Sigmoid colon (tissue), 4 donors: ENCODE measurements at regions not wholly inside any gene's neighbourhood (a gene's known extent, or its start where the extent isn't known, plus 50 kb on each side); places are given as distances from the start of the nearest gene placed in this dataset.

ENCODE experiments used
- CTCF ChIP-seq, 4 experiments: fragments of 450-650 bp in 3 of 4; fragments of 200-600 bp in 1 of 4; IDR thresholded peaks; one replicate each; pipeline ENCODE4 v1.5.1; 2016 to 2019; ENCODE audit warnings: antibody characterized with exemption in 4 of 4, mild to moderate bottlenecking in 3 of 4, moderate library complexity in 2 of 4
- EP300 ChIP-seq, 4 donors: sonication (generic); formaldehyde crosslinking; IDR thresholded peaks; one replicate each; pipeline ENCODE4 v1.6.1; 2017; ENCODE audit warnings: antibody characterized with exemption in 4 of 4
- POLR2A ChIP-seq, 2 donors: fragments of 450-650 bp; IDR thresholded peaks; one replicate each; pipeline ENCODE4 v1.6.1; 2016; ENCODE audit warnings: antibody characterized with exemption in 2 of 2, mild to moderate bottlenecking in 2 of 2, moderate library complexity in 2 of 2

GRCh38 chr6:9484686-9485085 lies 930.2 kb downstream of the TFAP2A start:
- TF ChIP-seq EP300 (IDR thresholded peaks at IDR 0.05) (no peak), CTCF (IDR thresholded peaks at IDR 0.05) (no peak), POLR2A (IDR thresholded peaks at IDR 0.05) (no peak)
